Fibroblast of lung (primary cell): ENCODE measurements at regions not wholly inside any gene's neighbourhood (a gene's known extent, or its start where the extent isn't known, plus 50 kb on each side); places are given as distances from the start of the nearest gene placed in this dataset.

ENCODE experiments used
- DNase-seq, 2 donors: peaks; one replicate each; pipeline versions ENCODE4 v3.0.0 to v3.0.0-alpha.2; 2010; ENCODE audit warnings: low read depth in 2 of 2
- H2AFZ ChIP-seq: 2 replicates; pipeline ENCODE4 v1.5.1; 2012; ENCODE audit warnings: low read length, control low read depth, inconsistent platforms
- H3K27ac ChIP-seq: 2 replicates; pipeline ENCODE4 v1.5.1; 2011; ENCODE audit warnings: low read length, control low read depth; ENCODE audit not compliant: insufficient read depth
- H3K27me3 ChIP-seq: 2 replicates; pipeline ENCODE4 v1.5.1; 2011; ENCODE audit warnings: mild to moderate bottlenecking, low read length; ENCODE audit not compliant: control insufficient read depth, insufficient read depth
- H3K36me3 ChIP-seq: 2 replicates; pipeline ENCODE4 v1.5.1; 2011; ENCODE audit warnings: low read length; ENCODE audit not compliant: control insufficient read depth, insufficient read depth
- H3K4me1 ChIP-seq: 2 replicates; pipeline ENCODE4 v1.5.1; 2011; ENCODE audit warnings: low read length; ENCODE audit not compliant: control insufficient read depth, insufficient read depth; ENCODE audit errors: extremely low read depth
- H3K4me2 ChIP-seq: 2 replicates; pipeline ENCODE4 v1.5.1; 2011; ENCODE audit warnings: low read length, control low read depth; ENCODE audit not compliant: insufficient read depth; ENCODE audit errors: extremely low read depth
- H3K4me3 ChIP-seq, 4 experiments: fragments of 200-600 bp in 1 of 4; sonication (generic) in 1 of 4; replicated peaks in 1 of 4; 2 replicates each; pipeline ENCODE4 v1.5.1; 2011 to 2016; ENCODE audit warnings: low read length in 4 of 4, low read depth in 3 of 4, mild to moderate bottlenecking in 3 of 4, control low read depth in 2 of 4, inconsistent platforms in 1 of 4, mixed read lengths in 1 of 4; ENCODE audit not compliant: insufficient read depth in 1 of 4; ENCODE audit errors: control extremely low read depth in 1 of 4
- H3K79me2 ChIP-seq: 2 replicates; pipeline ENCODE4 v1.5.1; 2012; ENCODE audit warnings: mild to moderate bottlenecking, low read length, inconsistent platforms; ENCODE audit not compliant: control insufficient read depth, insufficient read depth
- H3K9ac ChIP-seq: 2 replicates; pipeline ENCODE4 v1.5.1; 2011; ENCODE audit warnings: mild to moderate bottlenecking, low read length, control low read depth; ENCODE audit not compliant: insufficient read depth
- H3K9me3 ChIP-seq: 2 replicates; pipeline ENCODE4 v1.5.1; 2012; ENCODE audit warnings: low read depth, low read length; ENCODE audit not compliant: control insufficient read depth, insufficient read depth
- H4K20me1 ChIP-seq: 2 replicates; pipeline ENCODE4 v1.5.1; 2011; ENCODE audit warnings: low read length; ENCODE audit not compliant: control insufficient read depth, insufficient read depth; ENCODE audit errors: extremely low read depth
- EZH2 ChIP-seq: IDR thresholded peaks from 2 replicates; pipeline ENCODE4 v1.5.1; 2012; ENCODE audit warnings: low read length, control low read depth, mild to moderate bottlenecking; ENCODE audit errors: missing control alignments
- TF ChIP-seq, protein P1 (sequence below), 2 donors: IDR thresholded peaks in 1 of 2; conservative IDR thresholded peaks in 1 of 2; 1 replicate in 1 of 2; 2 replicates in 1 of 2; pipeline ENCODE4 v1.5.1; 2011 to 2012; ENCODE audit warnings: low read length in 2 of 2, control low read depth in 1 of 2, inconsistent platforms in 1 of 2, low read depth in 1 of 2, mild to moderate bottlenecking in 1 of 2

DNA sequence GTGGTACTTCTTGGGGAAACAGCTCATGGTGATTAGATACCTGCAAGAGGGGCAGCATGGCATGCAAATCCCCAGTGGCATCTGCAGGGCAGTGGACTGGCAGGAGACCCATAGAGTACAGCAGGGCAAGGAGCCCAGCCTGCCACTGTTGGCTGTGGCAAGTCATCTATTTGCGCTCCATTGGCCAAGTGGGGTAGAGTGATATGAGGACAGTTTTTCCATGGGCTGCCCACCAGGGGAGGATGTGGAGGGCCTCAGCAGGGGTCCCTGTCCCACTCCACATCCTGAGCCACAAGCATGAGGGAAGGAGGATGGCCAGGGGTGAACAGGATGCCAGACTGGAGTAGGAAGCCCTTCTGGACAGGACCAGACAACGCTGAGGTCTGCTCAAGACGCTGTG, 50.9 kb upstream of the OTOF start:
- TF ChIP-seq, protein P1, sequence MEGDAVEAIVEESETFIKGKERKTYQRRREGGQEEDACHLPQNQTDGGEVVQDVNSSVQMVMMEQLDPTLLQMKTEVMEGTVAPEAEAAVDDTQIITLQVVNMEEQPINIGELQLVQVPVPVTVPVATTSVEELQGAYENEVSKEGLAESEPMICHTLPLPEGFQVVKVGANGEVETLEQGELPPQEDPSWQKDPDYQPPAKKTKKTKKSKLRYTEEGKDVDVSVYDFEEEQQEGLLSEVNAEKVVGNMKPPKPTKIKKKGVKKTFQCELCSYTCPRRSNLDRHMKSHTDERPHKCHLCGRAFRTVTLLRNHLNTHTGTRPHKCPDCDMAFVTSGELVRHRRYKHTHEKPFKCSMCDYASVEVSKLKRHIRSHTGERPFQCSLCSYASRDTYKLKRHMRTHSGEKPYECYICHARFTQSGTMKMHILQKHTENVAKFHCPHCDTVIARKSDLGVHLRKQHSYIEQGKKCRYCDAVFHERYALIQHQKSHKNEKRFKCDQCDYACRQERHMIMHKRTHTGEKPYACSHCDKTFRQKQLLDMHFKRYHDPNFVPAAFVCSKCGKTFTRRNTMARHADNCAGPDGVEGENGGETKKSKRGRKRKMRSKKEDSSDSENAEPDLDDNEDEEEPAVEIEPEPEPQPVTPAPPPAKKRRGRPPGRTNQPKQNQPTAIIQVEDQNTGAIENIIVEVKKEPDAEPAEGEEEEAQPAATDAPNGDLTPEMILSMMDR (conservative IDR thresholded peaks at IDR 0.05 in 1 of 2, IDR thresholded peaks at IDR 0.05 in 1 of 2; ENCODE audit: low read depth in 1 of 2, low read length in 2 of 2): no peak
- no peak for TF ChIP-seq EZH2
- Histone ChIP-seq H3K9me3 (no peaks in the 10 kb centered on the region), H3K4me1 (no peaks in the 10 kb centered on the region), H3K4me3 (no peak overlapping the region), H3K36me3 (no peaks in the 10 kb centered on the region), H3K27me3 (peaks cover 17% of the 10 kb centered on the region), H3K79me2 (no peaks in the 10 kb centered on the region), H3K27ac (no peak overlapping the region), H4K20me1 (no peaks in the 10 kb centered on the region), H3K4me2 (no peak overlapping the region), H2AFZ (no peak overlapping the region), H3K9ac (no peak overlapping the region)
- DNase-seq: no peak

DNA sequence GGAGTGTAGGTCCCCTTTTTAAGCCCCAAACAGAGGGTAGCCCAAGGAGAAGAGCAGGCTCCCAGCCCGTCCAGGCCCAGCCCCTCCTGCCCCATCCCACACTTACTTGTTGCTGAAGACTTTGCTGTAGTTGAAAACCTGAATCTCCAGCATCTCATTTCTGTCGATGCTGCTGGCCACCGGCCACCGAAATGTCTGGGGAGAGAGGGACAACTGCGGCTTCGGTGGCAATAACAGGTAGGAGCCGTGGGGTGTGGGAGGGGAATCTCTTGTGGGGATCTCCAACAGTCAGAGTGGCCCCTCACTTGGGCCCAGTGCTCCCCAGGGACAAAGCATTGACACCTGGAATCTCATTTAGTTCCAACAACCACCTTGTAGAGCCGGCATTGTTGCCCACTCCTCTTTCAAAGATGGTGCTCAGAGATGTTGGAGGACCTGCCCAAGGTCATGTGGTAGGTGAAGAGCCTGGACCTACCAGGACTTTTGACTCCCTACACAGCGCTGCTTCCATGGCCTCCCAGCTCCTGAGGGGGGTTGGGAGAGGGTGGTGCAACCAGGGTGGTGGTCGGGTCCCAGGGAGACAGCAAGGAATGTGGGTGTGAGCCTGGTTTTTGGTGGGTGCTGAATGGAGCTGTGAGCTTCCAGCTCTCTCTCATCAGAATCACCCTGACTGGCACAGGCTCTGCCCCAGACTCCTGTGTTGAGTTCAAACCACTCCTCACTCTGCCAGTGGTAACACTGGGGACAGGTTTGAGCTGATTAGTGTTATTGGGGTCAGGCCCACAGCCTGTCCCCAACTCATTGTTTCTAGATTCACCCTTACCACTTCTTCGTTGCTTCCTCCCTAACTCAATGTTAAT, 50.0 kb upstream of the OTOF start:
- Histone ChIP-seq H3K4me3 (no peak overlapping the region), H3K9ac (no peak overlapping the region), H4K20me1 (no peaks in the 10 kb centered on the region), H3K36me3 (no peaks in the 10 kb centered on the region), H3K4me2 (no peak overlapping the region), H2AFZ (no peak overlapping the region), H3K9me3 (no peaks in the 10 kb centered on the region), H3K79me2 (no peaks in the 10 kb centered on the region), H3K4me1 (no peaks in the 10 kb centered on the region), H3K27me3 (peaks cover 15% of the 10 kb centered on the region), H3K27ac (no peak overlapping the region)
- TF ChIP-seq, protein P1 (conservative IDR thresholded peaks at IDR 0.05 in 1 of 2, IDR thresholded peaks at IDR 0.05 in 1 of 2; ENCODE audit: low read depth in 1 of 2, low read length in 2 of 2): no peak
- TF ChIP-seq EZH2: no peak
- no peak for DNase-seq
